MM.1S (cell line): ENCODE measurements at regions not wholly inside any gene's neighbourhood (a gene's known extent, or its start where the extent isn't known, plus 50 kb on each side); places are given as distances from the start of the nearest gene placed in this dataset.

Source experiments
- DNase-seq: peaks from one replicate; pipeline ENCODE4 v3.0.0-alpha.2; 2015
- H2AFZ ChIP-seq: fragments of 300-600 bp; sonication (generic); 2 replicates; pipeline ENCODE4 v1.6.0; 2016; ENCODE audit warnings: antibody characterized with exemption, low read length
- H3F3A ChIP-seq: fragments of 300-600 bp; sonication (generic); 2 replicates; pipeline ENCODE4 v1.6.1; 2016; ENCODE audit warnings: mild to moderate bottlenecking, antibody characterized with exemption, low read length, moderate library complexity, mixed read lengths; ENCODE audit not compliant: insufficient read depth
- H3K27ac ChIP-seq: fragments of 300-600 bp; sonication (generic); 2 replicates; pipeline ENCODE4 v1.5.1; 2016; ENCODE audit warnings: mild to moderate bottlenecking, low read length
- H3K27me3 ChIP-seq: fragments of 300-600 bp; sonication (generic); replicated peaks from 2 replicates; pipeline ENCODE4 v1.6.0; 2016; ENCODE audit warnings: low read length; ENCODE audit not compliant: insufficient read depth
- H3K36me3 ChIP-seq: fragments of 300-600 bp; sonication (generic); replicated peaks from 2 replicates; pipeline ENCODE4 v1.6.1; 2016; ENCODE audit warnings: mild to moderate bottlenecking, low read length, mixed read lengths; ENCODE audit not compliant: insufficient read depth
- H3K4me1 ChIP-seq: fragments of 300-600 bp; sonication (generic); 2 replicates; pipeline ENCODE4 v1.6.1; 2016; ENCODE audit warnings: low read length, mixed read lengths
- H3K4me2 ChIP-seq: fragments of 300-600 bp; sonication (generic); 2 replicates; pipeline ENCODE4 v1.6.0; 2016; ENCODE audit warnings: low read depth, low read length
- H3K4me3 ChIP-seq: fragments of 300-600 bp; sonication (generic); 2 replicates; pipeline ENCODE4 v1.5.1; 2016; ENCODE audit warnings: low read length, mixed read lengths
- H3K79me2 ChIP-seq: fragments of 300-600 bp; sonication (generic); 2 replicates; pipeline ENCODE4 v1.6.1; 2016; ENCODE audit warnings: mixed run types, low read length, mixed read lengths
- H3K9ac ChIP-seq: fragments of 300-600 bp; sonication (generic); 2 replicates; pipeline ENCODE4 v1.6.1; 2016; ENCODE audit warnings: low read length, mixed read lengths
- H3K9me2 ChIP-seq: fragments of 300-600 bp; sonication (generic); replicated peaks from 2 replicates; pipeline ENCODE4 v1.6.1; 2016; ENCODE audit warnings: mild to moderate bottlenecking, low read length, mixed read lengths; ENCODE audit not compliant: insufficient read depth
- H3K9me3 ChIP-seq: fragments of 300-600 bp; sonication (generic); replicated peaks from 2 replicates; pipeline ENCODE4 v1.6.1; 2016; ENCODE audit warnings: mild to moderate bottlenecking, low read length, mixed read lengths; ENCODE audit not compliant: insufficient read depth
- H4K20me1 ChIP-seq: fragments of 300-600 bp; sonication (generic); 2 replicates; pipeline ENCODE4 v1.6.1; 2016; ENCODE audit warnings: mild to moderate bottlenecking, low read length, moderate library complexity, mixed read lengths; ENCODE audit not compliant: insufficient read depth
- EZH2 ChIP-seq: fragments of 300-600 bp; sonication (generic); optimal IDR thresholded peaks from 2 replicates; pipeline ENCODE3; 2017; ENCODE audit warnings: low read depth, mild to moderate bottlenecking, antibody characterized with exemption, low read length, mixed read lengths
- EZH2phosphoT487 ChIP-seq: fragments of 300-600 bp; sonication (generic); IDR thresholded peaks from 2 replicates; pipeline ENCODE4 v1.6.1; 2018; ENCODE audit warnings: antibody characterized with exemption, low read length
- TF ChIP-seq, protein P1 (sequence below): fragments of 300-600 bp; sonication (generic); IDR thresholded peaks from 2 replicates; pipeline ENCODE4 v1.5.1; 2016; ENCODE audit warnings: antibody characterized with exemption, low read length, mixed read lengths

DNA sequence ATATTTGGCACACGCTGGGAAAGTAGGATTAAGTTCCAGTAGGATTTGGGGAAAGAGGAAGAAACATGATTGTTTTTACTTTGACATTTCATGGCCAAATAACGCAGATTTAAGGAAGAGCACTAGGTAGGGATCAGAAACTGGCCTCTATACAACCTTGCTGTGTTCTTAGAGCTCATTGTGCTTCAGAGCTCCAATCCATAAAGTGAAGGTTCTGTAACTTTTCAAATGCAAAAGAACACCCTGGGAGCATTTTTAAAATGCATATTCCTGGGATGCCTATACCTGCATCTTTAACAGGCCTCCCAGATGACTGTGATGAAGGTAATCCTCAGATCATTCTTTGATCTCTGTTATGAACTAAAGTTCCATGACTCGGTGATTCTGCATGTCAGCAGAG lies 77.1 kb downstream of the YIPF5 start:
- H3K9me2 ChIP-seq: no peaks in the 10 kb centered on the region
- TF ChIP-seq EZH2 (no peak), EZH2phosphoT487 (no peak)
- TF ChIP-seq, protein P1, sequence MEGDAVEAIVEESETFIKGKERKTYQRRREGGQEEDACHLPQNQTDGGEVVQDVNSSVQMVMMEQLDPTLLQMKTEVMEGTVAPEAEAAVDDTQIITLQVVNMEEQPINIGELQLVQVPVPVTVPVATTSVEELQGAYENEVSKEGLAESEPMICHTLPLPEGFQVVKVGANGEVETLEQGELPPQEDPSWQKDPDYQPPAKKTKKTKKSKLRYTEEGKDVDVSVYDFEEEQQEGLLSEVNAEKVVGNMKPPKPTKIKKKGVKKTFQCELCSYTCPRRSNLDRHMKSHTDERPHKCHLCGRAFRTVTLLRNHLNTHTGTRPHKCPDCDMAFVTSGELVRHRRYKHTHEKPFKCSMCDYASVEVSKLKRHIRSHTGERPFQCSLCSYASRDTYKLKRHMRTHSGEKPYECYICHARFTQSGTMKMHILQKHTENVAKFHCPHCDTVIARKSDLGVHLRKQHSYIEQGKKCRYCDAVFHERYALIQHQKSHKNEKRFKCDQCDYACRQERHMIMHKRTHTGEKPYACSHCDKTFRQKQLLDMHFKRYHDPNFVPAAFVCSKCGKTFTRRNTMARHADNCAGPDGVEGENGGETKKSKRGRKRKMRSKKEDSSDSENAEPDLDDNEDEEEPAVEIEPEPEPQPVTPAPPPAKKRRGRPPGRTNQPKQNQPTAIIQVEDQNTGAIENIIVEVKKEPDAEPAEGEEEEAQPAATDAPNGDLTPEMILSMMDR: no peak
- no peak overlapping the region for H3K4me3 ChIP-seq
- no peak for DNase-seq
- no peak overlapping the region for H2AFZ ChIP-seq
- no peak overlapping the region for H3K27ac ChIP-seq
- no peaks in the 10 kb centered on the region for H3K79me2 ChIP-seq
- no peak overlapping the region for H3K9ac ChIP-seq
- H3K4me1 ChIP-seq: no peaks in the 10 kb centered on the region
- no peaks in the 10 kb centered on the region for H3K27me3 ChIP-seq
- no peaks in the 10 kb centered on the region for H3F3A ChIP-seq
- H4K20me1 ChIP-seq: no peaks in the 10 kb centered on the region
- no peaks in the 10 kb centered on the region for H3K9me3 ChIP-seq
- no peak overlapping the region for H3K4me2 ChIP-seq
- no peaks in the 10 kb centered on the region for H3K36me3 ChIP-seq

DNA sequence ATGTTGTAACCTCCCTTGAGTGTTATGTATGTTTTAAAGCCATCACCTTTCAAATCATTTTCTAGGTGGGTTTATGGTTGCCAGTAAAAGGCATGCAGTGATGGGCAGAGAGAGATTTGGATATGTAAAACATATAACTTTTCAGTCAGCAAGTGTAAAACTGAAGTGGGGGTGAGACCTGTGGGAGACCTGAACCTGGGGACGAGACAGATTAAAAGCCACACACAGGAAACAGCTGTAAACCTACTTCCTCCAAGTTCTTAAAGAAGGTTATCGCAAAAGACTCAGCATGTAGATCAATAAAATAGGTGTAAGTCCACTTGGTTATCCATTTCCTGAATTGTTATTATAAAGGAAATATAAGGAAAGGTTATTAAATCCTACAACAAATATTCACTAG lies 76.6 kb downstream of the YIPF5 start:
- Histone ChIP-seq H3K9ac (no peak overlapping the region), H3K4me3 (no peak overlapping the region), H3K79me2 (no peaks in the 10 kb centered on the region), H3K27ac (no peak overlapping the region), H3K4me1 (no peaks in the 10 kb centered on the region), H3K27me3 (no peaks in the 10 kb centered on the region), H4K20me1 (no peaks in the 10 kb centered on the region), H2AFZ (no peak overlapping the region), H3K36me3 (no peaks in the 10 kb centered on the region), H3K9me3 (no peaks in the 10 kb centered on the region), H3K4me2 (no peak overlapping the region), H3K9me2 (no peaks in the 10 kb centered on the region), H3F3A (no peaks in the 10 kb centered on the region)
- DNase-seq: no peak
- TF ChIP-seq, protein P1: no peak
- TF ChIP-seq EZH2: no peak
- no peak for TF ChIP-seq EZH2phosphoT487

DNA sequence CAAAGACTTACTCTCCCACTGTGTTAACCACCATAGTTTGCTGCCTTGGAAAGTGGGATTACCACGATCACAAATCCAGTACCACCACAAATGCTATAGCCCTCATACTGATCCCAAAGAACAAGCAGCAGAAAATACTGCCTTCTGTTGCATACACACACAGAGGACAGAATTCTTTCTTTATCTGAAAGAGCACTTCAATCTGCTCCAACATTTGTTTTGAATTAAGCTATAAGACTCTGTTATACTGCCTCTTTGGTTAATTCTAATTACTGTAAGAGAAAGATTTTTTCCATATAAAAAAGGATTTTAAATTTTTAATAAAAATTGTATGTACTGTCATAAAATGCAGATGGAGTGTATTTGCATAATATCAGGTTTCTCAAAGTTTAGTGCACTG lies 69.8 kb downstream of the YIPF5 start:
- no peaks in the 10 kb centered on the region for H3F3A ChIP-seq
- H3K27me3 ChIP-seq: no peaks in the 10 kb centered on the region
- H3K79me2 ChIP-seq: no peaks in the 10 kb centered on the region
- H3K4me3 ChIP-seq: no peak overlapping the region
- no peak overlapping the region for H3K27ac ChIP-seq
- H3K9ac ChIP-seq: no peak overlapping the region
- no peak overlapping the region for H2AFZ ChIP-seq
- H3K36me3 ChIP-seq: no peaks in the 10 kb centered on the region
- no peak for DNase-seq
- no peaks in the 10 kb centered on the region for H4K20me1 ChIP-seq
- H3K4me2 ChIP-seq: no peak overlapping the region
- TF ChIP-seq, protein P1: no peak
- TF ChIP-seq EZH2phosphoT487 (no peak), EZH2 (no peak)
- no peaks in the 10 kb centered on the region for H3K9me2 ChIP-seq
- no peaks in the 10 kb centered on the region for H3K9me3 ChIP-seq
- no peaks in the 10 kb centered on the region for H3K4me1 ChIP-seq
